ENCODE measurements at regions not wholly inside any gene's neighbourhood (a gene's known extent, or its start where the extent isn't known, plus 50 kb on each side); places are given as distances from the start of the nearest gene placed in this dataset.

DNA sequence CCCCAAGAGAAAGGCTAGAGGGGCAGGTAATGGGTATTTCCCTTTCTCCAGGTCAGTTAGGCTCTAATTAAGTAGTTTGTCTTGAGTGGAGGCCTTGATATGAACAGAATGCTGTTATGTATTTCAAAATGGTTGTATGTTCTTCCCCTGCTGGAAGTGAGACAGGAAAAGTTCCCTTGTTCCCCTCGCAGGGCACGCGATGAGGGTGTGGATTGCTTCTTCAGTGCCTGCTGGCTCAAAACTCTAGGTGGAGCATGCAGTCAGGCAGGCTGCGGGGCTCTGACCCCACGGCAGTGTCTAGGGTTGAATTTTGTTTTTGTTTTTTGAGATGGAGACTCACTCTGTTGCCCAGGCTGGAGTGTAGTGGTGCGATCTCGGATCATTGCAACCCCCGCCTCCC is 110.4 kb upstream of the XIST start:
- TF ChIP-seq POLR2AphosphoS5 (IDR thresholded peaks at IDR 0.05; ENCODE audit: borderline replicate concordance, low read depth, low read length), result no peak
- no peak for TF ChIP-seq EZH2 (IDR thresholded peaks at IDR 0.05)

Measured in SK-N-MC (cell line).